ENCODE measurements at regions not wholly inside any gene's neighbourhood (a gene's known extent, or its start where the extent isn't known, plus 50 kb on each side); places are given as distances from the start of the nearest gene placed in this dataset.

GRCh38 chr9:87428659-87429058, 69.0 kb upstream of the DAPK1 start:
- TF ChIP-seq, protein P1, sequence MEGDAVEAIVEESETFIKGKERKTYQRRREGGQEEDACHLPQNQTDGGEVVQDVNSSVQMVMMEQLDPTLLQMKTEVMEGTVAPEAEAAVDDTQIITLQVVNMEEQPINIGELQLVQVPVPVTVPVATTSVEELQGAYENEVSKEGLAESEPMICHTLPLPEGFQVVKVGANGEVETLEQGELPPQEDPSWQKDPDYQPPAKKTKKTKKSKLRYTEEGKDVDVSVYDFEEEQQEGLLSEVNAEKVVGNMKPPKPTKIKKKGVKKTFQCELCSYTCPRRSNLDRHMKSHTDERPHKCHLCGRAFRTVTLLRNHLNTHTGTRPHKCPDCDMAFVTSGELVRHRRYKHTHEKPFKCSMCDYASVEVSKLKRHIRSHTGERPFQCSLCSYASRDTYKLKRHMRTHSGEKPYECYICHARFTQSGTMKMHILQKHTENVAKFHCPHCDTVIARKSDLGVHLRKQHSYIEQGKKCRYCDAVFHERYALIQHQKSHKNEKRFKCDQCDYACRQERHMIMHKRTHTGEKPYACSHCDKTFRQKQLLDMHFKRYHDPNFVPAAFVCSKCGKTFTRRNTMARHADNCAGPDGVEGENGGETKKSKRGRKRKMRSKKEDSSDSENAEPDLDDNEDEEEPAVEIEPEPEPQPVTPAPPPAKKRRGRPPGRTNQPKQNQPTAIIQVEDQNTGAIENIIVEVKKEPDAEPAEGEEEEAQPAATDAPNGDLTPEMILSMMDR (IDR thresholded peaks at IDR 0.05; ENCODE audit: low read depth, low read length): no peak
- no peak for DNase-seq (ENCODE audit: extremely low read depth, low read depth)

- TF ChIP-seq, protein P1 (IDR thresholded peaks at IDR 0.05; ENCODE audit: low read depth, low read length): no peak
- no peak for DNase-seq (ENCODE audit: extremely low read depth, low read depth)
Measured at GRCh38 chr9:87431837-87432236, 65.8 kb upstream of the DAPK1 start.

DNA sequence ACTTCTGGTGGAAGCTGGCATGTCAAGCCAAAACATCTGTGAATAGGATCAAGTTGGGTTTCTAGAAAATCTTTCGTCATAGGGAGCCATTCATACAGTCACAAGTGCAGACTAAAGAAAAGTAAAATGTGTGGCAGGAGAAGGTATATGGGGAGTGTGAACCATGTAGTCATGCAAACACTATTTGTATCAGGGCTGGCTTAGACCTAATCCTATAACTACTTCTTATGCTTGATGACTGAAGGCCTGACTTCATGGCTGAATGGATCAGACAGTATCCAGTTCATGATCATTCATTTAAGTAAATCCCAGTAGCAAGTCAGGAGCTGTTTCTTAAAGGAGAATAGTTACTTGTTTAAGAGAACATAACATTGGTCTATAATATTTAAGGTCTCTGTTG, 63.8 kb upstream of the DAPK1 start:
- TF ChIP-seq, protein P1 (IDR thresholded peaks at IDR 0.05; ENCODE audit: low read depth, low read length): no peak
- no peak for DNase-seq (ENCODE audit: extremely low read depth, low read depth)

GRCh38 chr9:87434366-87434765, 63.3 kb upstream of the DAPK1 start:
- TF ChIP-seq, protein P1 (IDR thresholded peaks at IDR 0.05; ENCODE audit: low read depth, low read length): no peak
- no peak for DNase-seq (ENCODE audit: extremely low read depth, low read depth)

GRCh38 chr9:87435189-87435880, 62.3 kb upstream of the DAPK1 start:
- TF ChIP-seq, protein P1 (IDR thresholded peaks at IDR 0.05; ENCODE audit: low read depth, low read length): no peak
- no peak for DNase-seq (ENCODE audit: extremely low read depth, low read depth)

DNA sequence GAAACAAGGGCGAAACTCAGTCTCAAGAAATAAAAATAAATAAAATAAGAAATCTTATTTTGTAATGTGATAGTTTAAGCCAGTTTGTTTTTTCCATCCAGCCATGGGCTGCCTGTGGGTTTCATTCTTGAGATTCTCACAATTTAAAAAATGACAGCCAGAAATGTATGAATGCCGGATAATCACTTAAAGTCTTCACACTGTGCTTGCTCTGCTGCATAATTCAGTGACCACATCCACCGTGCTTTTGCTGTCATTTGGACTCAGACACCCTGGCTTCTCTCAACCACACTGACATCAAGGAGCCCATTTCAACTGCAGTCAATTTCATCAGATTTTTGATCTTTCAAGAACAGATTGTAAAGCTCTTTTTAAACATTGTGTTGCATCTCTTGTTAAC, 61.0 kb upstream of the DAPK1 start:
- TF ChIP-seq, protein P1 (IDR thresholded peaks at IDR 0.05; ENCODE audit: low read depth, low read length): no peak

DNA sequence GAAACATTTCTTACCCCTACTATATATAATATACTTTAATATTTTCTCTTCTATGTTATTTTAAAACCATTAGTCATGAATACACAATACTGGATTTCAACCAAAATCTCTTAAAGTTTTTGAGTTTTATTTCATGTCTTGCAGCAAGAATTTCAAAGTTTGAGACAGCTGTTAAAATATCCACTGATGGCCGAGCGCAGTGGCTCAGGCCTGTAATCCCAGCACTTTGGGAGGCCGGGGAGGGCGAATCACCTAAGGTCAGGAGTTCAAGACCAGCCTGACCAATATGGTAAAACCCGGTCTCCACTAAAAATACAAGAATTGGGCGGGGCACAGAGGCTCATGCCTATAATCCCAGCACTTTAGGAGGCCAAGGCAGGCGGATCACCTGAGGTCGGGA, 59.7 kb upstream of the DAPK1 start:
- TF ChIP-seq, protein P1 (IDR thresholded peaks at IDR 0.05; ENCODE audit: low read depth, low read length): no peak
- DNase-seq (ENCODE audit: extremely low read depth, low read depth): no peak

More for the DNA sequence above, 61.0 kb upstream of the DAPK1 start:
- no peak for DNase-seq (ENCODE audit: extremely low read depth, low read depth)

Data from AG09319 (cell line).